ENCODE measurements at regions not wholly inside any gene's neighbourhood (a gene's known extent, or its start where the extent isn't known, plus 50 kb on each side); places are given as distances from the start of the nearest gene placed in this dataset.

- TF ChIP-seq POLR2A (IDR thresholded peaks at IDR 0.05) = no peak
- TF ChIP-seq, protein P1, sequence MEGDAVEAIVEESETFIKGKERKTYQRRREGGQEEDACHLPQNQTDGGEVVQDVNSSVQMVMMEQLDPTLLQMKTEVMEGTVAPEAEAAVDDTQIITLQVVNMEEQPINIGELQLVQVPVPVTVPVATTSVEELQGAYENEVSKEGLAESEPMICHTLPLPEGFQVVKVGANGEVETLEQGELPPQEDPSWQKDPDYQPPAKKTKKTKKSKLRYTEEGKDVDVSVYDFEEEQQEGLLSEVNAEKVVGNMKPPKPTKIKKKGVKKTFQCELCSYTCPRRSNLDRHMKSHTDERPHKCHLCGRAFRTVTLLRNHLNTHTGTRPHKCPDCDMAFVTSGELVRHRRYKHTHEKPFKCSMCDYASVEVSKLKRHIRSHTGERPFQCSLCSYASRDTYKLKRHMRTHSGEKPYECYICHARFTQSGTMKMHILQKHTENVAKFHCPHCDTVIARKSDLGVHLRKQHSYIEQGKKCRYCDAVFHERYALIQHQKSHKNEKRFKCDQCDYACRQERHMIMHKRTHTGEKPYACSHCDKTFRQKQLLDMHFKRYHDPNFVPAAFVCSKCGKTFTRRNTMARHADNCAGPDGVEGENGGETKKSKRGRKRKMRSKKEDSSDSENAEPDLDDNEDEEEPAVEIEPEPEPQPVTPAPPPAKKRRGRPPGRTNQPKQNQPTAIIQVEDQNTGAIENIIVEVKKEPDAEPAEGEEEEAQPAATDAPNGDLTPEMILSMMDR (IDR thresholded peaks at IDR 0.05) = no peak
Measured at GRCh38 chr4:62927574-62927973, 1481.7 kb downstream of the TECRL start.

Measured in Peyer's patch (tissue), 4 donors.